SK-N-SH (cell line): ENCODE measurements at regions not wholly inside any gene's neighbourhood (a gene's known extent, or its start where the extent isn't known, plus 50 kb on each side); places are given as distances from the start of the nearest gene placed in this dataset.
A peak's percentile ranks its signal among the peaks of the same experiment; 100 is the strongest.

Experiments used
- CTCF ChIA-PET: fragments of 300-600, 350-600 bp; formaldehyde crosslinking; extraction: SDS; loops from one replicate; lab custom pipeline; 2021; lab: Yijun Ruan, JAX
- POLR2A ChIA-PET: fragments of 350-600 bp; sonication (Branson Sonifier 250); formaldehyde crosslinking; extraction: SDS; loops from one replicate; lab custom pipeline; 2020; ENCODE audit warnings: antibody characterized with exemption, inconsistent platforms; lab: Yijun Ruan, JAX
- DNase-seq: peaks from one replicate; pipeline ENCODE4 v3.0.0; 2012
- H2AFZ ChIP-seq: fragments of 200-600 bp; sonication (generic); 2 replicates; pipeline ENCODE4 v1.8.1; 2016; ENCODE audit warnings: antibody characterized with exemption, mild to moderate bottlenecking, low read depth
- H3F3A ChIP-seq: fragments of 200-600 bp; sonication (generic); replicated peaks from 2 replicates; pipeline ENCODE3; 2016; ENCODE audit warnings: antibody characterized with exemption, mild to moderate bottlenecking; ENCODE audit not compliant: insufficient read depth
- H3K27ac ChIP-seq, 2 experiments: fragments of 200-500 bp in 1 of 2; fragments of 200-600 bp in 1 of 2; sonication (Bioruptor generic) in 1 of 2; sonication (generic), shearing (Covaris generic) in 1 of 2; 2 replicates each; pipeline versions ENCODE4 v1.5.1 to v1.6.1; 2014 to 2016; ENCODE audit warnings: low read depth in 2 of 2, inconsistent platforms in 1 of 2, low read length in 1 of 2, mild to moderate bottlenecking in 1 of 2, mixed read lengths in 1 of 2
- H3K27me3 ChIP-seq: fragments of 200-600 bp; sonication (generic), shearing (Covaris generic); 2 replicates; pipeline ENCODE4 v1.6.1; 2016; ENCODE audit warnings: mixed run types; ENCODE audit not compliant: insufficient read depth
- H3K36me3 ChIP-seq, 2 experiments: fragments of 200-500 bp in 1 of 2; fragments of 200-600 bp in 1 of 2; sonication (Bioruptor generic) in 1 of 2; sonication (generic) in 1 of 2; replicated peaks in 1 of 2; 2 replicates each; pipeline versions ENCODE3 to v1.5.1; 2014 to 2016; ENCODE audit warnings: low read length in 1 of 2, mild to moderate bottlenecking in 1 of 2; ENCODE audit not compliant: insufficient read depth in 2 of 2, control insufficient read depth in 1 of 2
- H3K4me1 ChIP-seq, 2 experiments: fragments of 200-500 bp in 1 of 2; fragments of 200-600 bp in 1 of 2; sonication (Bioruptor generic) in 1 of 2; sonication (generic), shearing (Covaris generic) in 1 of 2; 2 replicates each; pipeline versions ENCODE4 v1.5.1 to v1.6.1; 2014 to 2016; ENCODE audit warnings: low read depth in 1 of 2, low read length in 1 of 2, mixed run types in 1 of 2; ENCODE audit not compliant: insufficient read depth in 2 of 2, control insufficient read depth in 1 of 2
- H3K4me2 ChIP-seq: fragments of 200-600 bp; sonication (generic), shearing (Covaris generic); 2 replicates; pipeline ENCODE4 v1.6.1; 2017; ENCODE audit warnings: mixed run types
- H3K4me3 ChIP-seq, 2 experiments: fragments of 200-500 bp in 1 of 2; fragments of 200-600 bp in 1 of 2; sonication (Bioruptor generic) in 1 of 2; sonication (generic), shearing (Covaris generic) in 1 of 2; 2 replicates each; pipeline versions ENCODE4 v1.5.1 to v1.8.1; 2014 to 2016; ENCODE audit warnings: low read depth in 2 of 2, inconsistent platforms in 1 of 2, low read length in 1 of 2, mild to moderate bottlenecking in 1 of 2, mixed read lengths in 1 of 2, moderate library complexity in 1 of 2
- H3K79me2 ChIP-seq: fragments of 200-600 bp; sonication (generic); 2 replicates; pipeline ENCODE4 v1.8.1; 2017; ENCODE audit warnings: mild to moderate bottlenecking; ENCODE audit not compliant: insufficient read depth
- H3K9ac ChIP-seq: fragments of 200-600 bp; sonication (generic); 2 replicates; pipeline ENCODE4 v1.6.1; 2017; ENCODE audit warnings: mixed run types
- H3K9me2 ChIP-seq: fragments of 200-600 bp; sonication (generic); 2 replicates; pipeline ENCODE4 v1.6.1; 2017; ENCODE audit warnings: mixed run types
- H3K9me3 ChIP-seq: fragments of 200-600 bp; sonication (generic); 2 replicates; pipeline ENCODE4 v1.6.1; 2017; ENCODE audit warnings: mixed run types, mild to moderate bottlenecking, moderate library complexity
- H4K20me1 ChIP-seq: fragments of 200-600 bp; sonication (generic); 2 replicates; pipeline ENCODE4 v1.6.1; 2017; ENCODE audit warnings: mild to moderate bottlenecking, mixed run types; ENCODE audit not compliant: insufficient read depth
- EP300 ChIP-seq, 2 experiments: IDR thresholded peaks; 2 replicates each; pipeline versions ENCODE4 v1.4.0 to v1.6.1; 2012; ENCODE audit warnings: borderline replicate concordance in 1 of 2, low read depth in 1 of 2, low read length in 1 of 2
- FOXJ3 ChIP-seq: sonication (generic); formaldehyde crosslinking; IDR thresholded peaks from 2 replicates; pipeline ENCODE4 v1.5.1; 2020; ENCODE audit warnings: mild to moderate bottlenecking, missing genetic modification reagents
- FOXM1 ChIP-seq: IDR thresholded peaks from 2 replicates; pipeline ENCODE4 v1.4.0; 2012; ENCODE audit warnings: low read depth, mild to moderate bottlenecking
- GABPA ChIP-seq: IDR thresholded peaks from 2 replicates; pipeline ENCODE4 v1.4.0; 2012; ENCODE audit warnings: low read depth, mild to moderate bottlenecking
- GATA2 ChIP-seq: sonication (generic); formaldehyde crosslinking; IDR thresholded peaks from 2 replicates; pipeline ENCODE4 v1.5.0; 2020; ENCODE audit warnings: mild to moderate bottlenecking, missing genetic modification reagents
- IRF3 ChIP-seq: fragments of 150-350 bp; IDR thresholded peaks from 2 replicates; pipeline ENCODE4 v1.6.1; 2016; ENCODE audit warnings: mild to moderate bottlenecking, low read depth, low read length
- MEF2A ChIP-seq: IDR thresholded peaks from 2 replicates; pipeline ENCODE4 v1.4.0; 2012; ENCODE audit warnings: low read depth, borderline replicate concordance
- NRF1 ChIP-seq: IDR thresholded peaks from 2 replicates; pipeline ENCODE4 v1.6.1; 2012; ENCODE audit warnings: low read depth, mild to moderate bottlenecking, low read length
- RAD21 ChIP-seq: IDR thresholded peaks from 2 replicates; pipeline ENCODE4 v1.6.1; 2012; ENCODE audit warnings: mild to moderate bottlenecking, low read length
- RCOR1 ChIP-seq: fragments of 150-350 bp; IDR thresholded peaks from 2 replicates; pipeline ENCODE4 v1.6.1; 2017; ENCODE audit warnings: antibody characterized with exemption, low read length
- REST ChIP-seq: IDR thresholded peaks from 2 replicates; pipeline ENCODE4 v1.6.1; 2012; ENCODE audit warnings: mild to moderate bottlenecking, low read depth, low read length, moderate library complexity
- SIN3A ChIP-seq: IDR thresholded peaks from 2 replicates; pipeline ENCODE4 v1.6.1; 2012; ENCODE audit warnings: low read depth, mild to moderate bottlenecking, low read length, moderate library complexity, borderline replicate concordance
- TCF12 ChIP-seq: IDR thresholded peaks from 2 replicates; pipeline ENCODE4 v1.4.0; 2012
- WGBS: methylation state at CpG from one replicate; pipeline ENCODE4 v1.1.6; 2017; ENCODE audit warnings: low lambda C conversion rate; 5-methylcytosine and 5-hydroxymethylcytosine counted together

- 98% methylated on average over 3 of the region's 3 CpGs for WGBS
- Histone ChIP-seq H3K27me3 (no peaks in the 10 kb centered on the region), H3K4me3 (no peak overlapping the region), H3K4me2 (no peak overlapping the region), H2AFZ (no peak overlapping the region), H3K36me3 (peaks cover 0 to 4% of the 10 kb centered on the region in 2 experiments), H4K20me1 (no peaks in the 10 kb centered on the region), H3K27ac (peak overlapping the region in 1 of 2 experiments; percentile 16; a peak in 1 of 4 replicates), H3K79me2 (no peaks in the 10 kb centered on the region), H3K9ac (no peak overlapping the region), H3F3A (no peaks in the 10 kb centered on the region), H3K9me2 (no peaks in the 10 kb centered on the region), H3K9me3 (peaks cover 11% of the 10 kb centered on the region), H3K4me1 (peaks cover 5 to 26% of the 10 kb centered on the region in 2 experiments; a peak in 3 of 4 replicates)
- TF ChIP-seq TCF12 (no peak), RAD21 (0 out of 2 replicates have a peak, but pooled peaks have one; percentile 10)
- CTCF ChIA-PET = no interaction called here
- POLR2A ChIA-PET = no interaction called here
- no peak for DNase-seq
These were observed 423.3 kb downstream of the SPRY2 start for GRCh38 chr13:79917628-79918027.

- no peaks in the 10 kb centered on the region for H3K79me2 ChIP-seq
- H3K4me1 ChIP-seq = peaks cover 5 to 27% of the 10 kb centered on the region in 2 experiments; a peak in 3 of 4 replicates
- H2AFZ ChIP-seq = 0 out of 2 replicates have a peak overlapping the region, but pooled peaks have one; percentile 6
- no peaks in the 10 kb centered on the region for H3F3A ChIP-seq
- H3K4me3 ChIP-seq = no peak overlapping the region
- ChIA-PET CTCF (interaction anchor here (0.7 to 2.3 kb wide), 6 partner anchors 8 to 366 kb away, joined by 3 to 5 read pairs (median 4); no protein-coding TSS in a partner anchor), POLR2A (interaction anchor here (1.0 to 2.1 kb wide), 4 partner anchors 21 to 426 kb away, joined by 3 to 9 read pairs (median 4); partner anchors contain the start of gene SPRY2)
- no peaks in the 10 kb centered on the region for H4K20me1 ChIP-seq
- no peak overlapping the region for H3K4me2 ChIP-seq
- no peaks in the 10 kb centered on the region for H3K9me3 ChIP-seq
- H3K36me3 ChIP-seq = no peaks in the 10 kb centered on the region
- H3K9me2 ChIP-seq = no peaks in the 10 kb centered on the region
- H3K9ac ChIP-seq = no peak overlapping the region
- WGBS = 45% methylated on average over 7 of the region's 7 CpGs
- DNase-seq = peak; percentile 40
- no peaks in the 10 kb centered on the region for H3K27me3 ChIP-seq
- peak overlapping the region in 1 of 2 experiments; percentile 96; a peak in 2 of 4 replicates for H3K27ac ChIP-seq
- TF ChIP-seq RCOR1 (peak; percentile 89), GABPA (no peak), RAD21 (peak; percentile 44), IRF3 (no peak), GATA2 (CRISPR knock-in tag) (peak; percentile 86), SIN3A (no peak), FOXM1 (no peak), EP300 (IDR thresholded peaks at IDR 0.05; ENCODE audit: borderline replicate concordance in 1 of 2, low read depth in 1 of 2, low read length in 1 of 2) (peak in 1 of 2 experiments; percentile 91; a peak in 2 of 4 replicates), TCF12 (peak; percentile 50), FOXJ3 (CRISPR knock-in tag) (peak; percentile 56), MEF2A (0 out of 2 replicates have a peak, but pooled peaks have one; percentile 21), REST (no peak), NRF1 (no peak)
These were observed 425.7 kb downstream of the SPRY2 start for GRCh38 chr13:79915114-79915811.
